Lower leg skin (tissue), 3 donors: ENCODE measurements at regions not wholly inside any gene's neighbourhood (a gene's known extent, or its start where the extent isn't known, plus 50 kb on each side); places are given as distances from the start of the nearest gene placed in this dataset.

Experiments
- POLR2A ChIP-seq, 2 donors: fragments of 450-650 bp; IDR thresholded peaks; one replicate each; pipeline ENCODE4 v1.6.1; 2016 to 2017; ENCODE audit warnings: antibody characterized with exemption in 2 of 2, mild to moderate bottlenecking in 1 of 2, moderate library complexity in 1 of 2
- TF ChIP-seq, protein P1 (sequence below), 3 donors: fragments of 450-650 bp; IDR thresholded peaks; one replicate each; pipeline ENCODE4 v1.5.1; 2016; ENCODE audit warnings: antibody characterized with exemption in 3 of 3, mild to moderate bottlenecking in 3 of 3, moderate library complexity in 2 of 3

DNA sequence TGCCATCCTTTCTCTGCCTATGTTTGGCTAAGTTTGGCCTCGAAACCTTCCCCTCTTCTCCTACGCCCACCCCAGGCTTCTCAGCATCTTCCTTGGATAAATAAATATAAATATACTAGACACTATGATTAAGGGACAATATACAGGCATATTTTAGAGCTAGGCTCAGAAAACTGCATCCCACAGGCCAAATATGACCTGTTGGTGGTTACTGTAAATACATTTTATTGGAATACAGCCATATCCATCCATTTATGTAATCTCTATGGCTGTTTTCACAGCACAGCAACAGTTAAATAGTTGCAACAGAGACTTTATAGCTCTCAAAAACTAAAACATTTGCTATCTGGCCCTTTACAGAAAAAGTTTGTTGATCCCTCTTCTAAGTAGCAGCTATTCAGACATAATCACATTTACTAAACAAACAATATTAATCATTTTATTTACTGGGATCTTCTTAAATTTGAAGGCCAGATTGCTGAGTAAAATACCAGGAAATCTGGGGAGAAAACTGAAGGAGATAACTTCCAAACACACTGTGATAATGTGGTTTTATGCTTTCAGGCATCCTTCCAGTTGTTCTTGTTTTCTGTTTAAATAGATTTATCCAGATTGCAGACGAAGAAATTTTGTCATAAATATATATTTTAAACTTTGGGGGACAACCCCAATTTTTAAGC lies 269.7 kb upstream of the THRB start:
- TF ChIP-seq, protein P1, sequence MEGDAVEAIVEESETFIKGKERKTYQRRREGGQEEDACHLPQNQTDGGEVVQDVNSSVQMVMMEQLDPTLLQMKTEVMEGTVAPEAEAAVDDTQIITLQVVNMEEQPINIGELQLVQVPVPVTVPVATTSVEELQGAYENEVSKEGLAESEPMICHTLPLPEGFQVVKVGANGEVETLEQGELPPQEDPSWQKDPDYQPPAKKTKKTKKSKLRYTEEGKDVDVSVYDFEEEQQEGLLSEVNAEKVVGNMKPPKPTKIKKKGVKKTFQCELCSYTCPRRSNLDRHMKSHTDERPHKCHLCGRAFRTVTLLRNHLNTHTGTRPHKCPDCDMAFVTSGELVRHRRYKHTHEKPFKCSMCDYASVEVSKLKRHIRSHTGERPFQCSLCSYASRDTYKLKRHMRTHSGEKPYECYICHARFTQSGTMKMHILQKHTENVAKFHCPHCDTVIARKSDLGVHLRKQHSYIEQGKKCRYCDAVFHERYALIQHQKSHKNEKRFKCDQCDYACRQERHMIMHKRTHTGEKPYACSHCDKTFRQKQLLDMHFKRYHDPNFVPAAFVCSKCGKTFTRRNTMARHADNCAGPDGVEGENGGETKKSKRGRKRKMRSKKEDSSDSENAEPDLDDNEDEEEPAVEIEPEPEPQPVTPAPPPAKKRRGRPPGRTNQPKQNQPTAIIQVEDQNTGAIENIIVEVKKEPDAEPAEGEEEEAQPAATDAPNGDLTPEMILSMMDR (IDR thresholded peaks at IDR 0.05) = no peak
- TF ChIP-seq POLR2A (IDR thresholded peaks at IDR 0.05) = no peak
